OCI-LY1 (cell line): ENCODE measurements at regions not wholly inside any gene's neighbourhood (a gene's known extent, or its start where the extent isn't known, plus 50 kb on each side); places are given as distances from the start of the nearest gene placed in this dataset.
"Not testable (repeated sequence)": the region's sequence is repeated elsewhere in the genome, so short reads cannot be mapped to it uniquely, and the experiment has no call there.

Source experiments
- EZH2 ChIP-seq: fragments of 200-600 bp; sonication (generic), shearing (Covaris generic); IDR thresholded peaks from 2 replicates; pipeline ENCODE4 v1.8.0; 2017; ENCODE audit warnings: borderline replicate concordance, mixed run types, mild to moderate bottlenecking, antibody characterized with exemption, low read length, moderate library complexity, mixed read lengths
- TF ChIP-seq, protein P1 (sequence below): fragments of 200-600 bp; sonication (generic), shearing (Covaris generic); IDR thresholded peaks from 2 replicates; pipeline ENCODE4 v1.5.1; 2017; ENCODE audit warnings: mild to moderate bottlenecking, antibody characterized with exemption, low read length, moderate library complexity, mixed read lengths

GRCh38 chr13:80897641-80898040 is 556.7 kb upstream of the SPRY2 start:
- TF ChIP-seq, protein P1, sequence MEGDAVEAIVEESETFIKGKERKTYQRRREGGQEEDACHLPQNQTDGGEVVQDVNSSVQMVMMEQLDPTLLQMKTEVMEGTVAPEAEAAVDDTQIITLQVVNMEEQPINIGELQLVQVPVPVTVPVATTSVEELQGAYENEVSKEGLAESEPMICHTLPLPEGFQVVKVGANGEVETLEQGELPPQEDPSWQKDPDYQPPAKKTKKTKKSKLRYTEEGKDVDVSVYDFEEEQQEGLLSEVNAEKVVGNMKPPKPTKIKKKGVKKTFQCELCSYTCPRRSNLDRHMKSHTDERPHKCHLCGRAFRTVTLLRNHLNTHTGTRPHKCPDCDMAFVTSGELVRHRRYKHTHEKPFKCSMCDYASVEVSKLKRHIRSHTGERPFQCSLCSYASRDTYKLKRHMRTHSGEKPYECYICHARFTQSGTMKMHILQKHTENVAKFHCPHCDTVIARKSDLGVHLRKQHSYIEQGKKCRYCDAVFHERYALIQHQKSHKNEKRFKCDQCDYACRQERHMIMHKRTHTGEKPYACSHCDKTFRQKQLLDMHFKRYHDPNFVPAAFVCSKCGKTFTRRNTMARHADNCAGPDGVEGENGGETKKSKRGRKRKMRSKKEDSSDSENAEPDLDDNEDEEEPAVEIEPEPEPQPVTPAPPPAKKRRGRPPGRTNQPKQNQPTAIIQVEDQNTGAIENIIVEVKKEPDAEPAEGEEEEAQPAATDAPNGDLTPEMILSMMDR: not testable (repeated sequence)
- not testable (repeated sequence) for TF ChIP-seq EZH2
